GM12864 (cell line): ENCODE measurements at regions not wholly inside any gene's neighbourhood (a gene's known extent, or its start where the extent isn't known, plus 50 kb on each side); places are given as distances from the start of the nearest gene placed in this dataset.

Source experiments
- DNase-seq: peaks from one replicate; pipeline ENCODE4 v3.0.0-alpha.2; 2011; ENCODE audit warnings: low read depth
- H3K4me3 ChIP-seq: 2 replicates; pipeline ENCODE4 v1.5.1; 2011; ENCODE audit warnings: mild to moderate bottlenecking, low read depth, low read length, control low read depth
- TF ChIP-seq, protein P1 (sequence below): IDR thresholded peaks from 2 replicates; pipeline ENCODE4 v1.5.1; 2011; ENCODE audit warnings: low read depth, mild to moderate bottlenecking, moderate library complexity, low read length, control low read depth, inconsistent platforms; ENCODE audit errors: missing control alignments

DNA sequence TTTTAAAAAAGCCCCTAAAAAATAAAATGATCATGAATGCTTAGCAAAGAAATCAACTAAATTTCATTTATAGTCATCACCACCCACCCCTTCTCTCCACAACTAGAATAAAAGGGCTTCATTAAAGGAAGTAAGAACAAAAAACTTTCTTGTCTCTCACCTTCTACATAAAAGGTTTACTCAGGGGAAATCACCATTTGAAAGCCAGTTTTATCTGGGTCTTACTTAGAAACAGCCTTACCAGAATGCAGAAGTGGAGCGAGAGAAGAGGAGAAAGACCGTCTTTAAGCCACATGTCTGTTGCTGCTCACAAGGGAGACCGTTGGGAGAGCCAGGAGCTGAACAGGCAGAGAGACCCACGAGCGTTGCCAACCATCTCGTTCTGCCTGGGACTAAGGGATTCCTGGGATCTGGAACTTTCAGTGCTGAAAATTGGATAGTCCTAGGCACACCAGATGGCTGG is 350.1 kb upstream of the PROK2 start:
- TF ChIP-seq, protein P1, sequence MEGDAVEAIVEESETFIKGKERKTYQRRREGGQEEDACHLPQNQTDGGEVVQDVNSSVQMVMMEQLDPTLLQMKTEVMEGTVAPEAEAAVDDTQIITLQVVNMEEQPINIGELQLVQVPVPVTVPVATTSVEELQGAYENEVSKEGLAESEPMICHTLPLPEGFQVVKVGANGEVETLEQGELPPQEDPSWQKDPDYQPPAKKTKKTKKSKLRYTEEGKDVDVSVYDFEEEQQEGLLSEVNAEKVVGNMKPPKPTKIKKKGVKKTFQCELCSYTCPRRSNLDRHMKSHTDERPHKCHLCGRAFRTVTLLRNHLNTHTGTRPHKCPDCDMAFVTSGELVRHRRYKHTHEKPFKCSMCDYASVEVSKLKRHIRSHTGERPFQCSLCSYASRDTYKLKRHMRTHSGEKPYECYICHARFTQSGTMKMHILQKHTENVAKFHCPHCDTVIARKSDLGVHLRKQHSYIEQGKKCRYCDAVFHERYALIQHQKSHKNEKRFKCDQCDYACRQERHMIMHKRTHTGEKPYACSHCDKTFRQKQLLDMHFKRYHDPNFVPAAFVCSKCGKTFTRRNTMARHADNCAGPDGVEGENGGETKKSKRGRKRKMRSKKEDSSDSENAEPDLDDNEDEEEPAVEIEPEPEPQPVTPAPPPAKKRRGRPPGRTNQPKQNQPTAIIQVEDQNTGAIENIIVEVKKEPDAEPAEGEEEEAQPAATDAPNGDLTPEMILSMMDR: no peak
- no peak for DNase-seq
- no peak overlapping the region for H3K4me3 ChIP-seq

GRCh38 chr3:72133329-72134011 is 348.5 kb upstream of the PROK2 start:
- TF ChIP-seq, protein P1: no peak
- DNase-seq: no peak
- H3K4me3 ChIP-seq: no peak overlapping the region

DNA sequence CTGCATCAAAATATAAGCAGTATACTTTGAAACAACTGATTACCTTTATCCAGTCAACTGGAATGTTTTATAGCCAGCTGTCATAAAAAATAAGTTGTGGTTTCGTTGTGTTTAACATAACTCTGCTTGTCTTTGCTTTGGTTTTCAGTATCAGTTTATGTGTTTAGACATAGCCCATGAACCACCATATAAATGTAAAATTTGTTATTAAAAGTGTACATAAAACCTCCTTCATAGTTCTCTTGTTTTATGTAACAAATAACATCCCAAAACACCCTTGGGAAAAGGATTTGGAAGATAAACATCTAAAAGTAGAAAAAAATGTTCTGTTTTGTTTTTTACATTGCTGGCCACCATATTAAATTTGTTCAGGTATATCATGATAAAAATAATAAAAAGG is 347.0 kb upstream of the PROK2 start:
- TF ChIP-seq, protein P1: no peak
- DNase-seq: no peak
- no peak overlapping the region for H3K4me3 ChIP-seq

DNA sequence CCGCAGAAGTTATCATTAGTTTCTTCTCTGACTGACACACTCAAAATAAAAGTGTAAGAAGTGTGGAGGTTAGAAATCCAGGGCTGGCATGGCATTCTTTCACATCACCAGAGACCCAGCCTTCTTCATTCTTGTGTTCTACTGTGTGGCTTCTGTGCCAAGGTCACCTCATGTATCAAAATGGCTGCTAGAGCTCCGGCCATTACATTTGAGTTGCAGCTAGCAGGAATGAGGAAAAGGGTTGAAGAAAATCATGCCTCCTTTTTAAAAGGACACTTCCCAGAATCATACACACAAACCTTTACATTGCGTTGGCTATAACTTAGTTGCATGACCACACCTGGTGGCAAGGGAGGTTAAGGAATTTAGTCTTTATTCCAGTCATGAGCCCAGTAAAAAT is 345.6 kb upstream of the PROK2 start:
- TF ChIP-seq, protein P1: no peak
- H3K4me3 ChIP-seq: no peak overlapping the region
- no peak for DNase-seq

GRCh38 chr3:72129501-72130094 is 344.6 kb upstream of the PROK2 start:
- no peak overlapping the region for H3K4me3 ChIP-seq
- no peak for DNase-seq
- TF ChIP-seq, protein P1: no peak

DNA sequence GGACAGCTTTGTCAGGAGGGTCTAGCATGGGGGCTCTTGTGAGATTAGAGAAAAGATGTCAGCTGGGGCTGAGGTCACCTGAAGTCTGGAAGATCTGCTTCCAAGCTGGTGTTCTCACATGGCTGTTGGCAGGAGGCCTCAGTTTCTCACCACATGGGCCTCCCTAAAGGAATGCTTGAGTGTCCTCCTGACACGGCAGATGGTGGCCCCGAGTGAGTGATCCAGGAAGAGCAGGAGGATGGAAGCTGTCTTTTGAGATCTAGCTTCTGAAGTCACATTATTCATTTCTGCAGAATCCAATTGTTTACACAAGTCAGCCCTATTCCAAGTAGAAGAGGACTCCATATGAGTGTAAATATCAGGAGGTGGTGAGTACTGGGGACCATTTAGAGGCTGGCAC is 344.0 kb upstream of the PROK2 start:
- DNase-seq: no peak
- TF ChIP-seq, protein P1: no peak
- H3K4me3 ChIP-seq: no peak overlapping the region

GRCh38 chr3:72127844-72128243 is 342.9 kb upstream of the PROK2 start:
- TF ChIP-seq, protein P1: no peak
- no peak overlapping the region for H3K4me3 ChIP-seq
- no peak for DNase-seq
